ENCODE measurements at regions not wholly inside any gene's neighbourhood (a gene's known extent, or its start where the extent isn't known, plus 50 kb on each side); places are given as distances from the start of the nearest gene placed in this dataset.

- ChIA-PET POLR2A (ENCODE audit: low non-redundant PET) (no interaction called here), CTCF (no interaction called here)
- no peak for TF ChIP-seq CTCF (conservative IDR thresholded peaks at IDR 0.05; ENCODE audit: low read depth)
- H3K27ac ChIP-seq: no peak overlapping the region
- DNase-seq (ENCODE audit: low spot score): no peak
Measured at GRCh38 chrX:16472345-16472744, 177.6 kb upstream of the S100G start.

GRCh38 chrX:16474511-16474910 is 175.4 kb upstream of the S100G start:
- H3K27ac ChIP-seq: no peak overlapping the region
- ChIA-PET CTCF (interaction anchor here (1.0 kb wide), 1 partner anchor 29 kb away, joined by 6 read pairs; no protein-coding TSS in a partner anchor), POLR2A (ENCODE audit: low non-redundant PET) (no interaction called here)
- no peak for TF ChIP-seq CTCF (conservative IDR thresholded peaks at IDR 0.05; ENCODE audit: low read depth)
- no peak for DNase-seq (ENCODE audit: low spot score)

- CTCF ChIA-PET: interaction anchor here (0.7 kb wide), 1 partner anchor 101 kb away, joined by 3 read pairs; no protein-coding TSS in a partner anchor
- no peak for DNase-seq (ENCODE audit: low spot score)
- TF ChIP-seq CTCF (conservative IDR thresholded peaks at IDR 0.05; ENCODE audit: low read depth): no peak
- POLR2A ChIA-PET (ENCODE audit: low non-redundant PET): no interaction called here
- no peak overlapping the region for H3K27ac ChIP-seq
Measured at GRCh38 chrX:16476009-16476408, 173.9 kb upstream of the S100G start.

- ChIA-PET CTCF (no interaction called here), POLR2A (ENCODE audit: low non-redundant PET) (no interaction called here)
- DNase-seq (ENCODE audit: low spot score): no peak
- H3K27ac ChIP-seq: no peak overlapping the region
- TF ChIP-seq CTCF (conservative IDR thresholded peaks at IDR 0.05; ENCODE audit: low read depth): no peak
Measured at GRCh38 chrX:16476692-16477091, 173.3 kb upstream of the S100G start.

GRCh38 chrX:16479206-16479869 is 170.6 kb upstream of the S100G start:
- peak; percentile 58 for DNase-seq (ENCODE audit: low spot score)
- TF ChIP-seq CTCF (conservative IDR thresholded peaks at IDR 0.05; ENCODE audit: low read depth): no peak
- H3K27ac ChIP-seq: no peak overlapping the region
- CTCF ChIA-PET: interaction anchor here (0.6 kb wide), 1 partner anchor 105 kb away, joined by 3 read pairs; no protein-coding TSS in a partner anchor
- POLR2A ChIA-PET (ENCODE audit: low non-redundant PET): no interaction called here

- no peak for TF ChIP-seq CTCF (conservative IDR thresholded peaks at IDR 0.05; ENCODE audit: low read depth)
- CTCF ChIA-PET: no interaction called here
- POLR2A ChIA-PET (ENCODE audit: low non-redundant PET): no interaction called here
- no peak for DNase-seq (ENCODE audit: low spot score)
- H3K27ac ChIP-seq: no peak overlapping the region
Measured at GRCh38 chrX:16480049-16480448, 169.9 kb upstream of the S100G start.
